A549 (cell line): ENCODE measurements at regions not wholly inside any gene's neighbourhood (a gene's known extent, or its start where the extent isn't known, plus 50 kb on each side); places are given as distances from the start of the nearest gene placed in this dataset.

Experiments
- ATAC-seq, 2 experiments: fragments of 200-7000 bp in 1 of 2; fragments of >200 bp in 1 of 2; cut with Nextera tagmentation in 1 of 2; cut with Tn5 transposase in 1 of 2; 3 replicates each; pipeline versions ENCODE4 v1.8.0 to v1.9.1; 2018 to 2020; ENCODE audit warnings: mild to moderate bottlenecking in 1 of 2, moderate library complexity in 1 of 2
- CTCF ChIA-PET: fragments of 300-600 bp; sonication (Branson Sonifier 250); formaldehyde crosslinking; extraction: SDS; loops from one replicate; lab custom pipeline; 2021; ENCODE audit warnings: antibody characterized with exemption, inconsistent platforms; lab: Yijun Ruan, JAX
- POLR2A ChIA-PET: fragments of 350-600 bp; formaldehyde crosslinking; extraction: SDS; loops from one replicate; lab custom pipeline; 2021; ENCODE audit warnings: antibody characterized with exemption, inconsistent platforms; lab: Yijun Ruan, JAX
- DNase-seq, 2 experiments: peaks; one replicate each; pipeline versions ENCODE4 v3.0.0 to v3.0.0-alpha.2; 2011 to 2016; ENCODE audit warnings: low read depth in 1 of 2, low spot score in 1 of 2
- FAIRE-seq: peaks from 2 replicates; lab custom pipeline; 2011; peaks lifted over from hg19 to GRCh38; lab: Jason Lieb, UNC
- H3K27ac ChIP-seq, 2 experiments: fragments of >200 bp; sonication (Bioruptor Twin); formaldehyde crosslinking; 3 replicates each; pipeline ENCODE4 v1.5.1; 2016 to 2017
- H3K4me1 ChIP-seq: fragments of >200 bp; sonication (Bioruptor Twin); formaldehyde crosslinking; 3 replicates; pipeline ENCODE4 v1.6.1; 2016
- H3K4me2 ChIP-seq: fragments of >200 bp; sonication (Bioruptor Twin); formaldehyde crosslinking; 3 replicates; pipeline ENCODE4 v1.6.1; 2016
- H3K4me3 ChIP-seq: fragments of >200 bp; sonication (Bioruptor Twin); formaldehyde crosslinking; 3 replicates; pipeline ENCODE4 v1.5.1; 2016
- H3K9me3 ChIP-seq: fragments of >200 bp; sonication (Bioruptor Twin); formaldehyde crosslinking; 3 replicates; pipeline ENCODE4 v1.6.1; 2016
- CEBPB ChIP-seq, 2 experiments: fragments of >200 bp in 1 of 2; sonication (Bioruptor Twin) in 1 of 2; formaldehyde crosslinking in 1 of 2; IDR thresholded peaks; 2 replicates each; pipeline ENCODE4 v1.6.1; 2012 to 2016
- CTCF ChIP-seq: fragments of >200 bp; sonication (Bioruptor Twin); formaldehyde crosslinking; IDR thresholded peaks from 3 replicates; pipeline ENCODE4 v1.5.1; 2016
- EP300 ChIP-seq, 2 experiments: fragments of >200 bp; sonication (Bioruptor Twin); formaldehyde crosslinking; IDR thresholded peaks; 2 replicates in 1 of 2; 3 replicates in 1 of 2; pipeline ENCODE4 v1.6.1; 2016 to 2017
- ESRRA ChIP-seq: fragments of 150-350 bp; IDR thresholded peaks from 2 replicates; pipeline ENCODE4 v1.6.1; 2014; ENCODE audit warnings: mild to moderate bottlenecking, low read length, borderline replicate concordance
- FOSL2 ChIP-seq, 2 experiments: fragments of 450-650 bp in 1 of 2; fragments of >200 bp in 1 of 2; sonication (Bioruptor Twin) in 1 of 2; formaldehyde crosslinking; IDR thresholded peaks; 2 replicates each; pipeline versions ENCODE4 v1.5.0 to v1.6.1; 2016 to 2020; ENCODE audit warnings: mild to moderate bottlenecking in 1 of 2, moderate library complexity in 1 of 2
- GATA3 ChIP-seq: IDR thresholded peaks from 2 replicates; pipeline ENCODE4 v1.6.1; 2012; ENCODE audit warnings: borderline replicate concordance
- HOXA7 ChIP-seq: fragments of 250-450 bp; sonication (Bioruptor Pico); IDR thresholded peaks from 2 replicates; pipeline ENCODE4 v1.5.0; 2020; ENCODE audit warnings: mild to moderate bottlenecking, moderate library complexity
- JUNB ChIP-seq: fragments of >200 bp; sonication (Bioruptor Twin); formaldehyde crosslinking; IDR thresholded peaks from 2 replicates; pipeline ENCODE4 v1.6.1; 2016
- NPAS2 ChIP-seq: fragments of 250-450 bp; sonication (Bioruptor Pico); IDR thresholded peaks from 2 replicates; pipeline ENCODE4 v1.8.0; 2022; ENCODE audit warnings: mild to moderate bottlenecking, moderate library complexity, borderline replicate concordance
- POLR2AphosphoS2 ChIP-seq: conservative IDR thresholded peaks from 2 replicates; pipeline ENCODE4 v1.6.1; 2012; ENCODE audit warnings: low read length, improper control_type of control experiment, inconsistent platforms
- REST ChIP-seq: fragments of 200-600 bp; sonication (generic); IDR thresholded peaks from 2 replicates; pipeline ENCODE4 v1.6.1; 2016; ENCODE audit warnings: antibody characterized with exemption, mild to moderate bottlenecking, moderate library complexity
- ZC3H11A ChIP-seq: fragments of 450-650 bp; IDR thresholded peaks from 2 replicates; pipeline ENCODE4 v1.6.1; 2014; ENCODE audit warnings: antibody characterized with exemption, mild to moderate bottlenecking
- WGBS: methylation state at CpG from one replicate; pipeline ENCODE4 v1.1.6; 2017; ENCODE audit errors: missing lambda C conversion rate; 5-methylcytosine and 5-hydroxymethylcytosine counted together

- no peak for TF ChIP-seq ESRRA
- 0 out of 2 replicates have a peak, but pooled peaks have one; percentile 34 for TF ChIP-seq GATA3
- no peak for TF ChIP-seq NPAS2 (CRISPR knock-in tag)
- TF ChIP-seq EP300 (IDR thresholded peaks at IDR 0.05) = peak in 1 of 2 experiments; percentile 58; a peak in 1 of 5 replicates
- no peak for TF ChIP-seq ZC3H11A
Measured at GRCh38 chr6:11367638-11368199, 135.3 kb upstream of the NEDD9 start (continued).

- peaks cover 30% of the 10 kb centered on the region for H3K4me1 ChIP-seq
- ChIA-PET POLR2A (interaction anchor here (0.8 to 1.5 kb wide), 2 partner anchors 134 to 136 kb away, joined by 3 to 5 read pairs; partner anchors contain the start of gene NEDD9), CTCF (interaction anchor here (0.9 to 1.1 kb wide), 2 partner anchors 21 to 195 kb away, joined by 3 to 5 read pairs; no protein-coding TSS in a partner anchor)
- ATAC-seq = peak; percentile 49 to 71; a peak in 4 of 6 replicates
- DNase-seq = peak in 1 of 2 experiments; percentile 31
- H3K4me3 ChIP-seq = no peak overlapping the region
- TF ChIP-seq JUNB (0 out of 2 replicates have a peak, but pooled peaks have one; percentile 20), FOSL2 (IDR thresholded peaks at IDR 0.05) (no peak), FOSL2 (CRISPR knock-in tag; IDR thresholded peaks at IDR 0.05) (0 out of 2 replicates have a peak, but pooled peaks have one; percentile 16), POLR2AphosphoS2 (no peak)
- no peak for FAIRE-seq
- no peaks in the 10 kb centered on the region for H3K9me3 ChIP-seq
- H3K27ac ChIP-seq = peak overlapping the region; percentile 77 to 93
- 15% methylated on average over 4 of the region's 4 CpGs for WGBS
- H3K4me2 ChIP-seq = peak overlapping the region; percentile 61
Measured at GRCh38 chr6:11366934-11367637, 134.6 kb upstream of the NEDD9 start.

- POLR2A ChIA-PET = interaction anchor here (1.5 kb wide), 1 partner anchor 135 kb away, joined by 5 read pairs; no protein-coding TSS in a partner anchor
Measured at GRCh38 chr6:11366183-11366933, 133.9 kb upstream of the NEDD9 start.

More at GRCh38 chr6:11366183-11366933, 133.9 kb upstream of the NEDD9 start:
- no peak for ATAC-seq
- H3K4me2 ChIP-seq = peak overlapping the region; percentile 61
- TF ChIP-seq REST (no peak), CTCF (no peak), JUNB (no peak), CEBPB (IDR thresholded peaks at IDR 0.05) (peak in 1 of 2 experiments; percentile 59; a peak in 2 of 4 replicates), HOXA7 (no peak)
- TF ChIP-seq, all 56 proteins: peak for 1
- peak in 1 of 2 experiments; percentile 18 for DNase-seq
- WGBS = 77% methylated on average over 7 of the region's 7 CpGs
- CTCF ChIA-PET = interaction anchor here (0.9 to 1.1 kb wide), 2 partner anchors 21 to 195 kb away, joined by 3 to 5 read pairs; no protein-coding TSS in a partner anchor
- peaks cover 30% of the 10 kb centered on the region for H3K4me1 ChIP-seq
- H3K9me3 ChIP-seq = no peaks in the 10 kb centered on the region
- FAIRE-seq = no peak
- H3K27ac ChIP-seq = peak overlapping the region; percentile 77 to 93
- H3K4me3 ChIP-seq = no peak overlapping the region
